ENCODE measurements at regions not wholly inside any gene's neighbourhood (a gene's known extent, or its start where the extent isn't known, plus 50 kb on each side); places are given as distances from the start of the nearest gene placed in this dataset.
"Not testable (repeated sequence)": the region's sequence is repeated elsewhere in the genome, so short reads cannot be mapped to it uniquely, and the experiment has no call there.

GRCh38 chr11:22928207-22928917, 68.1 kb upstream of the CCDC179 start:
- DNase-seq (ENCODE audit: extremely low spot score in 2 of 2), result no peak
- no peak for TF ChIP-seq POLR2AphosphoS5 (IDR thresholded peaks at IDR 0.05; ENCODE audit: insufficient read depth in 1 of 2, low read depth in 1 of 2)
- TF ChIP-seq POLR2A (IDR thresholded peaks at IDR 0.05), result no peak
- TF ChIP-seq, protein P1, sequence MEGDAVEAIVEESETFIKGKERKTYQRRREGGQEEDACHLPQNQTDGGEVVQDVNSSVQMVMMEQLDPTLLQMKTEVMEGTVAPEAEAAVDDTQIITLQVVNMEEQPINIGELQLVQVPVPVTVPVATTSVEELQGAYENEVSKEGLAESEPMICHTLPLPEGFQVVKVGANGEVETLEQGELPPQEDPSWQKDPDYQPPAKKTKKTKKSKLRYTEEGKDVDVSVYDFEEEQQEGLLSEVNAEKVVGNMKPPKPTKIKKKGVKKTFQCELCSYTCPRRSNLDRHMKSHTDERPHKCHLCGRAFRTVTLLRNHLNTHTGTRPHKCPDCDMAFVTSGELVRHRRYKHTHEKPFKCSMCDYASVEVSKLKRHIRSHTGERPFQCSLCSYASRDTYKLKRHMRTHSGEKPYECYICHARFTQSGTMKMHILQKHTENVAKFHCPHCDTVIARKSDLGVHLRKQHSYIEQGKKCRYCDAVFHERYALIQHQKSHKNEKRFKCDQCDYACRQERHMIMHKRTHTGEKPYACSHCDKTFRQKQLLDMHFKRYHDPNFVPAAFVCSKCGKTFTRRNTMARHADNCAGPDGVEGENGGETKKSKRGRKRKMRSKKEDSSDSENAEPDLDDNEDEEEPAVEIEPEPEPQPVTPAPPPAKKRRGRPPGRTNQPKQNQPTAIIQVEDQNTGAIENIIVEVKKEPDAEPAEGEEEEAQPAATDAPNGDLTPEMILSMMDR (IDR thresholded peaks at IDR 0.05), result no peak

GRCh38 chr11:22930816-22931594, 70.7 kb upstream of the CCDC179 start:
- H3K9me3 ChIP-seq, result no peaks in the 10 kb centered on the region
- H3K27ac ChIP-seq, result no peak overlapping the region
- no peak for TF ChIP-seq POLR2A (IDR thresholded peaks at IDR 0.05)
- TF ChIP-seq, protein P1 (IDR thresholded peaks at IDR 0.05), result no peak
- no peak for TF ChIP-seq POLR2AphosphoS5 (IDR thresholded peaks at IDR 0.05; ENCODE audit: insufficient read depth in 1 of 2, low read depth in 1 of 2)
- H3K27me3 ChIP-seq, result no peaks in the 10 kb centered on the region
- intact Hi-C loops (cut with DNase I), result no loop called here
- no peak for DNase-seq (ENCODE audit: extremely low spot score in 2 of 2)
- H3K4me3 ChIP-seq, result no peak overlapping the region
- H3K36me3 ChIP-seq, result no peaks in the 10 kb centered on the region
- H3K4me1 ChIP-seq, result no peaks in the 10 kb centered on the region

More at GRCh38 chr11:22928207-22928917, 68.1 kb upstream of the CCDC179 start:
- H3K27ac ChIP-seq, result no peak overlapping the region
- intact Hi-C loops (cut with DNase I), result no loop called here
- no peaks in the 10 kb centered on the region for H3K36me3 ChIP-seq
- no peaks in the 10 kb centered on the region for H3K9me3 ChIP-seq
- H3K27me3 ChIP-seq, result no peaks in the 10 kb centered on the region
- H3K4me3 ChIP-seq, result no peak overlapping the region
- H3K4me1 ChIP-seq, result no peaks in the 10 kb centered on the region

- no peak for DNase-seq (ENCODE audit: extremely low spot score in 2 of 2)
- no peaks in the 10 kb centered on the region for H3K4me1 ChIP-seq
- H3K27ac ChIP-seq, result no peak overlapping the region
- no peak for TF ChIP-seq POLR2AphosphoS5 (IDR thresholded peaks at IDR 0.05; ENCODE audit: insufficient read depth in 1 of 2, low read depth in 1 of 2)
- TF ChIP-seq POLR2A (IDR thresholded peaks at IDR 0.05), result no peak
- no peaks in the 10 kb centered on the region for H3K9me3 ChIP-seq
- H3K4me3 ChIP-seq, result no peak overlapping the region
- intact Hi-C loops (cut with DNase I), result no loop called here
- H3K27me3 ChIP-seq, result no peaks in the 10 kb centered on the region
- no peaks in the 10 kb centered on the region for H3K36me3 ChIP-seq
These were observed 78.4 kb upstream of the CCDC179 start for GRCh38 chr11:22938691-22939090.

DNA sequence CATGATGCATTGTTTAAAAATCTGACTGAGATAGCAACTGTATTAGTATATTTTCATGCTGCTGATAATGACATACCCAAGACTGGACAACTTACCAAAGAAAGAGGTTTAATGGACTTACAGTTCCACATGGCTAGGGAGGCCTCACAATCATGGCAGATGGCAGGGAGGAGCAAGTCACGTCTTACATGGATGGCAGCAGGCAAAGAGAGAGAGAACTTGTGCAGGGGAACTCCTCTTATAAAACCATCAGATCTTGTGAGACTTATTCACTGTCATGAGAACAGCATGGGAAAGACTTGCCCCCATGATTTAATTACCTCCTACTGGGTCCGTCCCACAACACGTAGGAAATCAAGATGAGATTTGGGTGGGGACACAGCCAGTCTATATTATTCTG, 81.3 kb upstream of the CCDC179 start:
- H3K27me3 ChIP-seq; DNase-seq (ENCODE audit: extremely low spot score in 2 of 2); H3K9me3 ChIP-seq; intact Hi-C loops (cut with DNase I); H3K4me3 ChIP-seq; H3K4me1 ChIP-seq; H3K27ac ChIP-seq; H3K36me3 ChIP-seq: not testable (repeated sequence)

GRCh38 chr11:22957786-22958185, 97.5 kb upstream of the CCDC179 start:
- Histone ChIP-seq H3K36me3 (no peaks in the 10 kb centered on the region), H3K4me1 (no peaks in the 10 kb centered on the region), H3K4me3 (no peak overlapping the region), H3K27me3 (no peaks in the 10 kb centered on the region), H3K27ac (no peak overlapping the region), H3K9me3 (no peaks in the 10 kb centered on the region)
- TF ChIP-seq POLR2A (IDR thresholded peaks at IDR 0.05), result no peak
- TF ChIP-seq POLR2AphosphoS5 (IDR thresholded peaks at IDR 0.05; ENCODE audit: insufficient read depth in 1 of 2, low read depth in 1 of 2), result no peak
- TF ChIP-seq, protein P1 (IDR thresholded peaks at IDR 0.05), result no peak
- no peak for DNase-seq (ENCODE audit: extremely low spot score in 2 of 2)
- intact Hi-C loops (cut with DNase I), result no loop called here

GRCh38 chr11:22974251-22974650, 114.0 kb upstream of the CCDC179 start:
- DNase-seq (ENCODE audit: extremely low spot score in 2 of 2), result no peak
- no peaks in the 10 kb centered on the region for H3K9me3 ChIP-seq
- no peak overlapping the region for H3K27ac ChIP-seq
- no peaks in the 10 kb centered on the region for H3K4me1 ChIP-seq
- intact Hi-C loops (cut with DNase I), result no loop called here
- H3K4me3 ChIP-seq, result no peak overlapping the region
- no peak for TF ChIP-seq POLR2A (IDR thresholded peaks at IDR 0.05)
- no peak for TF ChIP-seq POLR2AphosphoS5 (IDR thresholded peaks at IDR 0.05; ENCODE audit: insufficient read depth in 1 of 2, low read depth in 1 of 2)
- TF ChIP-seq, protein P1 (IDR thresholded peaks at IDR 0.05), result no peak
- H3K27me3 ChIP-seq, result no peaks in the 10 kb centered on the region
- H3K36me3 ChIP-seq, result no peaks in the 10 kb centered on the region
